Kidney epithelial cell (primary cell): ENCODE measurements at regions not wholly inside any gene's neighbourhood (a gene's known extent, or its start where the extent isn't known, plus 50 kb on each side); places are given as distances from the start of the nearest gene placed in this dataset.

ENCODE experiments used
- DNase-seq: peaks from one replicate; pipeline ENCODE4 v3.0.0-alpha.2; 2010; ENCODE audit warnings: low read depth
- H3K27me3 ChIP-seq: 2 replicates; pipeline ENCODE4 v1.6.0; 2011; ENCODE audit warnings: low read length; ENCODE audit not compliant: control insufficient read depth, insufficient read depth
- H3K36me3 ChIP-seq: 2 replicates; pipeline ENCODE4 v1.5.1; 2011; ENCODE audit warnings: low read length; ENCODE audit not compliant: control insufficient read depth, insufficient read depth
- H3K4me3 ChIP-seq: 2 replicates; pipeline ENCODE4 v1.5.1; 2011; ENCODE audit warnings: low read depth, mild to moderate bottlenecking, control low read depth, low read length
- TF ChIP-seq, protein P1 (sequence below): IDR thresholded peaks from 2 replicates; pipeline ENCODE4 v1.5.1; 2011; ENCODE audit warnings: mild to moderate bottlenecking, moderate library complexity, low read length, control low read depth, inconsistent platforms; ENCODE audit not compliant: insufficient read depth, poor library complexity, severe bottlenecking

DNA sequence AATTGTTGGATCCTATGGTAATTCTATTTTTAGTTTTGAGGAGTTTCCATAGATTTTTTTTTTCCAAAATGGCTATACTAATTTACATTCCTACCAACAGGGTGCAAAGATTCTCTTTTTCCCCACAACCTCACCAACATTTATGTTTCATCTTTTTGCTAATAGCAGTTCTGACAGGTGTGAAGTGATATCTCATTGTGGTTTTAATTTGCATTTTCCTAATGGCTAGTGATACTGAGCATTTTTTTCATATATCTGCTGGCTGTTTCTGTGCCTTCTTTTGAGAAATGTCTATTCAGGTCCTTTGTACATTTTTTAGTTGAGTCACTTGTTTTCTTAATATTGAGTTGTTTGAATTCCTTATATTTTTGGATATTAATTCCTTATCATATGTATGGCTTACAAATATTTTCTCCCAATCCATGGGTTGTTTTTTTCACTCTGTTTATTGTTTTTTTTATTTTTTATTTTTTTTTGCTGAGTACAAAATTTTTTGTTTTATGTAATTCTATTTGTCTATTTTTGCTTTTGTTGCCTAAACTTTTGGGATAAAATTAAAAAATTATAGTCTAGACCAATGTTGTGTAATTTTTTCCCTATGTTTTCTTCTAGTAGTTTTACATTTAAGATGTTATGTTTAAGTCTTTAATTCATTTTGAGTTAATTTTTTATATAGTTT lies 205.9 kb upstream of the ADCY1 start:
- H3K4me3 ChIP-seq = no peak overlapping the region
- DNase-seq = no peak
- no peaks in the 10 kb centered on the region for H3K36me3 ChIP-seq
- TF ChIP-seq, protein P1, sequence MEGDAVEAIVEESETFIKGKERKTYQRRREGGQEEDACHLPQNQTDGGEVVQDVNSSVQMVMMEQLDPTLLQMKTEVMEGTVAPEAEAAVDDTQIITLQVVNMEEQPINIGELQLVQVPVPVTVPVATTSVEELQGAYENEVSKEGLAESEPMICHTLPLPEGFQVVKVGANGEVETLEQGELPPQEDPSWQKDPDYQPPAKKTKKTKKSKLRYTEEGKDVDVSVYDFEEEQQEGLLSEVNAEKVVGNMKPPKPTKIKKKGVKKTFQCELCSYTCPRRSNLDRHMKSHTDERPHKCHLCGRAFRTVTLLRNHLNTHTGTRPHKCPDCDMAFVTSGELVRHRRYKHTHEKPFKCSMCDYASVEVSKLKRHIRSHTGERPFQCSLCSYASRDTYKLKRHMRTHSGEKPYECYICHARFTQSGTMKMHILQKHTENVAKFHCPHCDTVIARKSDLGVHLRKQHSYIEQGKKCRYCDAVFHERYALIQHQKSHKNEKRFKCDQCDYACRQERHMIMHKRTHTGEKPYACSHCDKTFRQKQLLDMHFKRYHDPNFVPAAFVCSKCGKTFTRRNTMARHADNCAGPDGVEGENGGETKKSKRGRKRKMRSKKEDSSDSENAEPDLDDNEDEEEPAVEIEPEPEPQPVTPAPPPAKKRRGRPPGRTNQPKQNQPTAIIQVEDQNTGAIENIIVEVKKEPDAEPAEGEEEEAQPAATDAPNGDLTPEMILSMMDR = no peak
- H3K27me3 ChIP-seq = no peaks in the 10 kb centered on the region

DNA sequence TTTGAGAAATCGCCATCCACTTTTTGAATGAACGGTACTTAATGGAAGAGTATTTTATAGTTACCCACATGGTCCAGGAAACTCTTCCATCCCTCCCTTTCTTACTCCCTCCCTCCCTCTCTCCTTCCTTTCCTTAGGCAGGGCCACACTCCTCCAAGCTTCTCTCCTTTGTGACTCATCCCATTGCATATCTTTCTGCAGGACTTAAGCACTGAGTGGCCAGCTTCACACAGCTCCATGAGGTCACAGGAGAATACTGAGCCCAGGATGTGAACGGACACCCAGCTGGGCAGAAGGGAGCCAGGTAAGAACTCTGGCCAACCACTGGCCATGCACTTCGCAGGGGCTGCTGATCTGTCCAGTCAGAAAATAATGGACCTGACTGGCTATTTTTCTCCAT lies 189.7 kb upstream of the ADCY1 start:
- Histone ChIP-seq H3K27me3 (no peaks in the 10 kb centered on the region), H3K36me3 (no peaks in the 10 kb centered on the region), H3K4me3 (no peak overlapping the region)
- TF ChIP-seq, protein P1 = no peak
- DNase-seq = no peak

DNA sequence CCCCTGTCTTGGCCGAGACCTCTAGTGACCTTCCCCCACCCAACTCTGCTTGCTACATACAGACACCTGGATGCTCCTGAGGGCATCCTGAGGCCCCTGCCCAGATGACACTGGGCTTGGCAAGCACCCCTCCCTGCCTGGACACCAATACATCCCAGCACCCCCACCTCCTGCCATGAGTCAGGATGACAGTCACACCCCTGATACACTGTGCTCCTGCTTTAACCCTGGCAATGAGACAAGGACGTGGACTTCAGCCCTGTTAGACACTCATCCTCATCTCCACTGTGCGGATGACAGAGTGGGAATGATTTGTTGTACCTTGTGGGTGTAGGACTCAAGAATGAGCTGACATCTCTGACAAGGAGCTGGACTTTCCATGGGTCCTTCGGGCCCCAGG lies 186.3 kb upstream of the ADCY1 start:
- TF ChIP-seq, protein P1 = no peak
- Histone ChIP-seq H3K4me3 (no peak overlapping the region), H3K36me3 (no peaks in the 10 kb centered on the region), H3K27me3 (no peaks in the 10 kb centered on the region)
- DNase-seq = no peak

DNA sequence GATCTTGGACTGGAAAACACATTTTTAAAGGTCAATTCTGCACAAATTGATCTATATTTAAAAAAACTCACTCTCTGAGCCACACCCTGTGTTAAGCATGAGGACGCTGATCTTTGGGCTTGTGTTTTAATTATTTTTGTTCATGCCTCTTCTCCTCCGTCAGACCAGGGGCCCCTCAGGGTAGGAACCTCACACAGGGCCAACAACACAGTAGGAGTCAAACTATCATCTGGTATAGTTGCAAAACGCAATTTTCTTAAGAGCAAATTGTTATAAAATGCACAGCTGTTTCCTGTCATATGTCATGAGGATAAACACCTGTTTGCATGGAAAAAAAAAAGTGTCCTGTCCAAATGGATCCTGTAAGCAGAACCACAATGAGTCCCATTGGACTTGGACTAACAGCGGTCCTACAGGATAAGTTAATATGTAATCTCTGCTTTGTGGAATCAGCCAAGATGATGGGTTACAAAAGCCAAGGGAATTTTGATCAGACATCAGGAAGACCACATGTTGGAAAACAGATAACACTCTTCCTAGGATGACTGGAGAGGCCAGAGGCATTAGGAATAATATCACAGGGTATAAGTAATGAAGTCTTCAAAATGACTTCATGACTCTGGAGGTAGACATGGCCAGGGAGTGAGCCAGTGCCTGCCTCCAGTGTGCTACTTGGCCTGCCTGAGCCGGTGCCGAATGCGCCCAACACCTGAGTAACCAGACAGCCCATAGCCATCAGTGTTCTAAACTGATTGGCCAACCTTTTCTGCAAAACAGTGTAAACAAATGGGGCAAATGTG lies 184.9 kb upstream of the ADCY1 start:
- TF ChIP-seq, protein P1 = no peak
- Histone ChIP-seq H3K4me3 (no peak overlapping the region), H3K27me3 (no peaks in the 10 kb centered on the region), H3K36me3 (no peaks in the 10 kb centered on the region)
- DNase-seq = no peak

DNA sequence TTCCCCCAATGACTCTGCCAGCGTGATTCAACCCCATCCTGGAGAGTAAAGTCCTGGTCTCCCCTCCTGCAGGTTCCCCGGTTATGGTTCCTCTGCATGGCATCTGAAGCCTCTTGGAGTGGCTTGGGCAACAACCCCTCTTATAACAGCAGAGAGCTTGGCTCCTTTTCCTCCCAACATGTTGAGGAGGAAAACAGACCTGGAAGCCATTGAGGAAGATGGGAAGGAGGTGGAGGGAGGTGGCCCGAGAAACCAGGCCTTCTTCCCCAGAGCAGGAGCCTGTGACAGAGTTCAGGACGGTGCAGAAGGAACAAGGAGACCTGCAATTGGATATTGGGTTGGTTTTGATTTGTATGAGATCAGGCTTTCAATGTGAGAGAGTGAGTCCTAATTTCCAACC lies 184.0 kb upstream of the ADCY1 start:
- Histone ChIP-seq H3K4me3 (no peak overlapping the region), H3K27me3 (no peaks in the 10 kb centered on the region), H3K36me3 (no peaks in the 10 kb centered on the region)
- DNase-seq = no peak
- TF ChIP-seq, protein P1 = no peak

DNA sequence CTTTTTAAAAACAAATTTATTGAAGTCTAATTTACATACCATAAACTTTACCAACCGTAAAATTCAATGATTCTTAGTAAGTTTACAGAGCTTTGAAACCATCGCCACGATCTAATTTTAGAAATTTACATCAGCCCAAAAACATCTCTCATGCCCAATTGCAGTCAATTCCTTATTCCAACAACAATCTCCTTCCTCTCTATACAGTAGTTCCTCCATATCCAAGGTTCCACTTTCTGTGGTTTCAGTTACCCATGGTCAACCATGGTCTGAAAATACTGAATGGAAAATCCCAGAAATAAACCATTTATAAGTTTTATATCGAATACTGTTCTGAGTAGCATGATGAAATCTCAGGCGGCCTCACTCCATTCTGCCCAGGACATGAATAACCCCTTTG lies 183.4 kb upstream of the ADCY1 start:
- DNase-seq = no peak
- H3K27me3 ChIP-seq = no peaks in the 10 kb centered on the region
- TF ChIP-seq, protein P1 = no peak
- H3K36me3 ChIP-seq = no peaks in the 10 kb centered on the region
- no peak overlapping the region for H3K4me3 ChIP-seq
